Activated naive CD4-positive, alpha-beta T cell treated with anti-CD3 and anti-CD28 coated beads for 36 hours (primary cell): ENCODE measurements at regions not wholly inside any gene's neighbourhood (a gene's known extent, or its start where the extent isn't known, plus 50 kb on each side); places are given as distances from the start of the nearest gene placed in this dataset.

Experiments used
- CTCF ChIA-PET: fragments of 350-600 bp; sonication (Branson Sonifier 250); formaldehyde crosslinking; loops from one replicate; lab custom pipeline; 2021; ENCODE audit warnings: antibody characterized with exemption; lab: Charles Lee
- DNase-seq: peaks from one replicate; pipeline ENCODE4 v3.0.0-alpha.2; 2020
- H3K27ac Mint-ChIP-seq: one replicate; pipeline ENCODE4 v1.8.0; 2021; ENCODE audit warnings: mild to moderate bottlenecking, mixed read lengths
- H3K27me3 Mint-ChIP-seq: one replicate; pipeline ENCODE4 v1.8.0; 2021; ENCODE audit warnings: low read depth, mixed read lengths
- H3K36me3 Mint-ChIP-seq: one replicate; pipeline ENCODE4 v1.8.0; 2021; ENCODE audit warnings: low read depth, mixed read lengths
- H3K4me1 Mint-ChIP-seq: one replicate; pipeline ENCODE4 v1.8.0; 2021; ENCODE audit warnings: low read depth, mixed read lengths
- H3K4me3 Mint-ChIP-seq: one replicate; pipeline ENCODE4 v1.8.0; 2021; ENCODE audit warnings: mild to moderate bottlenecking, moderate library complexity, mixed read lengths
- H3K9me3 Mint-ChIP-seq: one replicate; pipeline ENCODE4 v1.8.0; 2021; ENCODE audit warnings: mixed read lengths
- intact Hi-C: fragments of 100-400 bp; cut with micrococcal nuclease; formaldehyde crosslinking; loops from one replicate; pipeline ENCODE4 v1.15.1; 2023

DNA sequence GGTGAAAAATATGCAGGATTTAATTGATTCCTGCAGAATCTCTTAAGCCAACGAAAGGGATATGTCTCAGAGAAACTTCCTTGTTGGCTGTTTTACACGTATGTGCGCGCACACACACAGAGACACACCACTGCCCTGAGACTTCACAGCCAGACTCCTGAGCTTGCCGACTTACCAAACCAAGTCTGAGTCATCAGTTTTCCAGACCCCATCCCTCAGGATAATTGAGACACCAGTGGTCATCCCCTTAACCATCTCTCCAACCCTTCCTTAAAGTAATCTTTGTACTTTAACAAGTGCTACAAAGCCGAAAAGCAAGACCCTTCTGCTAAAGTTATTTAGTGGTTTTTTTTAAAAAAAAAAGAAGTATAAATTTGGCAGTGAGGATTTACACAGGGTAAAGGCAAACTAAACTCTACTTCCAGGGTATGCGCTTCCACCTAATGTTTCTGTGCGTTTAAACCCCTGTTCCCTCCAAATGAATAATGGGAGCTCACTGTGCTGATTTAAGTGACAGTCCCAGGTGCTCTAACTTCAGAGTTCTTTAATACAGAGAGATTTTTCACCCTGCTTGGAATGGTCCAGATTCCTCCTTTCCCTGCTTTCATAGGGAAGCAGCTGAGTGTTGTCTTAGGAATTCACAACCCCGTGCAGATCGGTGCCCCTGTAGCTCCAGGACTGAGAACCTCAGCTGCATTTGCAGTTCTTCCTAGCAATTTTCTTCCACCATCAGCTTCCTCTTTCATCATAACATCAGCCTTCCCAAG, 198.5 kb downstream of the INHBA start:
- Mint-ChIP-seq H3K9me3 (no peaks in the 10 kb centered on the region), H3K27ac (no peak overlapping the region), H3K4me1 (no peaks in the 10 kb centered on the region), H3K4me3 (no peak overlapping the region), H3K27me3 (peaks cover 2% of the 10 kb centered on the region), H3K36me3 (no peaks in the 10 kb centered on the region)
- CTCF ChIA-PET, result no interaction called here
- intact Hi-C loops, result no loop called here
- no peak for DNase-seq

DNA sequence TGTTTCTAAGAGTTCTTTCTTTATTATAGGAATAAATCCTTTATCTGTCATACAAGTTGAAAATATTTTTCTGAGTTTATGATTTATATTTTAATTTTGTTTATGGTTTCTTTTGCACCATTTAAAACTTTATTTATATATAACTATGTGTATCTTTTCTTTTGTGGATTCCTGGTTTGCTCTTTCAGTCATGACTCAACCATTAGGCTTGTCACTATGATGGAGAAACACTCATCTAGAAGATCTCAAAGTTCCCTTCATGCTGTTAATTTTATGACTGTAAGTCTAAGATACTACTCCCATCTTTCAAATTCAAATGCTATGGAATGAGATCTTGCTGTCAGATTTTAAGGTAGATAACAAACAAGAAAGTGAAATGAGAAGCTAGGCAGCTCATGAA, 199.5 kb downstream of the INHBA start:
- Mint-ChIP-seq H3K9me3 (no peaks in the 10 kb centered on the region), H3K36me3 (no peaks in the 10 kb centered on the region), H3K27me3 (peaks cover 2% of the 10 kb centered on the region), H3K4me1 (no peaks in the 10 kb centered on the region), H3K27ac (no peak overlapping the region), H3K4me3 (no peak overlapping the region)
- CTCF ChIA-PET, result interaction anchor here (0.6 kb wide), 1 partner anchor 1232 kb away, joined by 3 read pairs; no protein-coding TSS in a partner anchor
- DNase-seq, result no peak
- intact Hi-C loops, result no loop called here

DNA sequence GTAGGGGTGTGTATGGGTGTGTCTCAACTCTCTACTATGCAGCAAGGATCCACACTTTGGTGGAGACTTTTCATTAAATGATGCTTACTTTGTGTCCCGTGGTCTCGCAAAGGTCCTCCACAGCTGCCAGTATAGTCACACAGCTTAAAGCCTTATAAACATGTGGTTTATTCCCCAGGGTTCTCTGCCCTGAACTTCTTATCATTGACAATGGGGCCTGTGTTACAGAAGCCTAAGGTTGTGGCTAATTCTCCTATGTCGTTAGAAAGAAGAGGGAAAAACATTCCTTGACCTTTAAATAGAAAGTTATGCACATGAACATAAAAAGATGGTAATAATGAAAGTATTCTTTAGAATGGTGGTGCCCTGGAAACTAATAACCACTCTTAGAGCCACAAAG, 201.4 kb downstream of the INHBA start:
- CTCF ChIA-PET, result no interaction called here
- Mint-ChIP-seq H3K27me3 (no peaks in the 10 kb centered on the region), H3K27ac (no peak overlapping the region), H3K36me3 (no peaks in the 10 kb centered on the region), H3K9me3 (no peaks in the 10 kb centered on the region), H3K4me3 (no peak overlapping the region), H3K4me1 (no peaks in the 10 kb centered on the region)
- no peak for DNase-seq
- intact Hi-C loops, result no loop called here

DNA sequence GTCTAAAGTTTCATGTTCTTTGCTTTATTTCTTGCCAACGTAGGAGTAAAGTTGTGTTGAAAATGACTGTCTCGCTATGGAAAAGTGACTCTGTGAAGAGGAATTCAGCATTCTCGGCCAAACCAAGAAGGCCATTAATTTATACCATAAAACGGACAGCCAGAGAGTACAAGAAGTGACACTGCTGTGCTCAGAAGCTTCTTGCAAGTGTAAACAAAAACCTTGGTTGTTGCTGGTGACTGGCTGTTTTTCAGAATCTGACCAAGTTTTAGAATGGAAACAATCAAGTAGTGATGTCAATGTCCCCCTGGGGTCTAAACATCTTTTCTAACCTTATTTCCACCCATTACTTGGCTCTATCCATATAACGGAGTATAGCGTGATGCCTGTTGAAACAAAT, 201.9 kb downstream of the INHBA start:
- H3K27ac Mint-ChIP-seq, result no peak overlapping the region
- DNase-seq, result no peak
- H3K4me3 Mint-ChIP-seq, result no peak overlapping the region
- H3K36me3 Mint-ChIP-seq, result no peaks in the 10 kb centered on the region
- no peaks in the 10 kb centered on the region for H3K27me3 Mint-ChIP-seq
- CTCF ChIA-PET, result no interaction called here
- intact Hi-C loops, result no loop called here
- no peaks in the 10 kb centered on the region for H3K9me3 Mint-ChIP-seq
- H3K4me1 Mint-ChIP-seq, result no peaks in the 10 kb centered on the region

DNA sequence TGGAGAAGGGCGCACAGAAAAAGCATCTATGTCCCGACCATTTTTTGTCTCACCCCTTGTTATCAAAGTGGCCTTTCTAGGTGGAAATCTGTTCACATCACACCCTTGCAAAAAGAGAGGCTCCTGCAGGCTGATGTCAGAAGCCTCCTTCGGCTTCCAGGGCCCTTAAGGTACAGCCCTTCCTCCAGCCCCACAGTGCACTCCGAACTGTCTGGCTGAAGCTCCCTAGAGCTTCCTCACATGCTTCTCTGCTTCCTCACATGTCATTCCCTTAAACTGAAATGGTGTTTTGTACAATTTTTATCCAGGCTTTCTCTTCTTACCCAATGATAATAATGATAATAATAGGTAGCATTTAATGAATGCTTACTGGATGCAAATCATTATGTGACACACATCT, 210.3 kb downstream of the INHBA start:
- no peaks in the 10 kb centered on the region for H3K9me3 Mint-ChIP-seq
- no peak overlapping the region for H3K4me3 Mint-ChIP-seq
- no peaks in the 10 kb centered on the region for H3K27me3 Mint-ChIP-seq
- no peaks in the 10 kb centered on the region for H3K36me3 Mint-ChIP-seq
- no peak for DNase-seq
- no peak overlapping the region for H3K27ac Mint-ChIP-seq
- intact Hi-C loops, result no loop called here
- H3K4me1 Mint-ChIP-seq, result no peaks in the 10 kb centered on the region
- CTCF ChIA-PET, result no interaction called here

GRCh38 chr7:41491883-41492471, 210.9 kb downstream of the INHBA start:
- intact Hi-C loops, result no loop called here
- CTCF ChIA-PET, result no interaction called here
- Mint-ChIP-seq H3K36me3 (no peaks in the 10 kb centered on the region), H3K9me3 (no peaks in the 10 kb centered on the region), H3K27me3 (no peaks in the 10 kb centered on the region), H3K27ac (no peak overlapping the region), H3K4me3 (no peak overlapping the region), H3K4me1 (no peaks in the 10 kb centered on the region)
- DNase-seq, result no peak

- Mint-ChIP-seq H3K4me3 (no peak overlapping the region), H3K4me1 (no peaks in the 10 kb centered on the region), H3K9me3 (no peaks in the 10 kb centered on the region), H3K27me3 (no peaks in the 10 kb centered on the region), H3K36me3 (no peaks in the 10 kb centered on the region), H3K27ac (no peak overlapping the region)
- DNase-seq, result no peak
- intact Hi-C loops, result no loop called here
- CTCF ChIA-PET, result no interaction called here
Observed at GRCh38 chr7:41491308-41491707, 211.6 kb downstream of the INHBA start.

GRCh38 chr7:41489885-41490284, 213.0 kb downstream of the INHBA start:
- Mint-ChIP-seq H3K9me3 (no peaks in the 10 kb centered on the region), H3K27ac (no peak overlapping the region), H3K27me3 (no peaks in the 10 kb centered on the region), H3K4me1 (no peaks in the 10 kb centered on the region), H3K4me3 (no peak overlapping the region), H3K36me3 (no peaks in the 10 kb centered on the region)
- intact Hi-C loops, result no loop called here
- no peak for DNase-seq
- CTCF ChIA-PET, result no interaction called here

DNA sequence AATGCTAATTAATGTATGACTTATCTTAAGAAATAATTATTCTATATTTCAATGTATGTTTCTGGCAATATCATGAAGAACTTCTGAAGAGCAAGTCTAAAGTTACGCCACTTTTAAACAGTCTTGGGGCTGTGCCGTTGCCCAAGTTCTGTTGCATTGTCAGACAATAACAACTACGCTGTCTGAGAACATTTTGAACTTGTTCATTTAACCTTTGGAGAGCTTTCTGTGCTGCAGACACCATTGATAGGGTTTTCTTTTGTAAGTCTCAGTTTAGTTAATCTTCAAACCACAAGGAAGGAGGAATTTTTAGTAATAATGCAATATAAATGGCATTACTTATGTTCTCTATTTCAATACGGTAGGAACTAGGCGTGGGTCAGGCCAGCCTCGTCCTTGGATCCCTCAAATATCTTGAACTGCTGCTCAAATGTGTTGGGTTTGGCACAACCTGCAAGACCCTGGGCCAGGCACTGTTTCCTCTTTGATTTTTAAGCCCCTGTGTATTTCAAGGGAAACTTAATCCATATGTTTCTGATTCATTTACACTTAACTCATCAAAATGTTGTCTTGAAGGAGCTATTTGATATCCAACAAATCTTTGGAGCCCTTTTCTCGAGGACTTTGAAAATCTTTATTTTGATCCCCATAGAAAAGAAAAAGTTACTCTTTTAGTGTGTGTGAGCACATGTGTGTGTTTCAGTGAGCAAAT, 215.5 kb downstream of the INHBA start:
- Mint-ChIP-seq H3K9me3 (no peaks in the 10 kb centered on the region), H3K27ac (no peak overlapping the region), H3K4me3 (no peak overlapping the region), H3K36me3 (no peaks in the 10 kb centered on the region), H3K27me3 (no peaks in the 10 kb centered on the region), H3K4me1 (no peaks in the 10 kb centered on the region)
- no peak for DNase-seq
- CTCF ChIA-PET, result no interaction called here
- intact Hi-C loops, result no loop called here

- CTCF ChIA-PET, result no interaction called here
- H3K36me3 Mint-ChIP-seq, result no peaks in the 10 kb centered on the region
- H3K4me3 Mint-ChIP-seq, result no peak overlapping the region
- intact Hi-C loops, result no loop called here
- peaks cover 3% of the 10 kb centered on the region for H3K9me3 Mint-ChIP-seq
- H3K27me3 Mint-ChIP-seq, result no peaks in the 10 kb centered on the region
- DNase-seq, result no peak
- H3K27ac Mint-ChIP-seq, result no peak overlapping the region
- no peaks in the 10 kb centered on the region for H3K4me1 Mint-ChIP-seq
Observed at GRCh38 chr7:41481353-41481752, 221.5 kb downstream of the INHBA start.

- H3K9me3 Mint-ChIP-seq, result peaks cover 5% of the 10 kb centered on the region
- CTCF ChIA-PET, result no interaction called here
- no peak for DNase-seq
- H3K27me3 Mint-ChIP-seq, result no peaks in the 10 kb centered on the region
- no peaks in the 10 kb centered on the region for H3K4me1 Mint-ChIP-seq
- H3K27ac Mint-ChIP-seq, result no peak overlapping the region
- intact Hi-C loops, result no loop called here
- no peaks in the 10 kb centered on the region for H3K36me3 Mint-ChIP-seq
- no peak overlapping the region for H3K4me3 Mint-ChIP-seq
Observed at GRCh38 chr7:41478187-41478586, 224.7 kb downstream of the INHBA start.

GRCh38 chr7:41476460-41476803, 226.5 kb downstream of the INHBA start:
- CTCF ChIA-PET, result no interaction called here
- Mint-ChIP-seq H3K4me3 (no peak overlapping the region), H3K36me3 (no peaks in the 10 kb centered on the region), H3K4me1 (no peaks in the 10 kb centered on the region), H3K9me3 (peaks cover 6% of the 10 kb centered on the region), H3K27ac (no peak overlapping the region), H3K27me3 (no peaks in the 10 kb centered on the region)
- intact Hi-C loops, result no loop called here
- DNase-seq, result no peak
